ENCODE measurements at regions not wholly inside any gene's neighbourhood (a gene's known extent, or its start where the extent isn't known, plus 50 kb on each side); places are given as distances from the start of the nearest gene placed in this dataset.

DNA sequence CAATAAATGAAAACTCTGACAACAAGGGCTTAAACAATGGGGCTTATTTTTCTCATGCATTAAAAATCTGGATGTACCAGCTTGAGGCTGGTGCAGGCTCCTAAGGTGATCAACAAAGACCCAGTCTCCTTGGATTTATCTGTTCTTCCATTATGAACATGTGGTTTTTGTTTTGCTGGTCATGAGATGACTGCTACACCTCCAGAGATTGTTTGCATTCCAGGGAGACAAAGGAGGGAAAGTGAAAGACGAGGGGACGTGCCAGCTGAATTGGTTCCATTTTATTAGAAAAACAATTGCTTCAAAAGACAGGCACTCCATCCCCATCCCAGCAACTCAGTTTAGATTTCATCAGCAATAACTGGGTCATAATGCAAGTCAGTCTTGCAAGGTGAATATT is 90.9 kb upstream of the KCNK1 start:
- no peak for ATAC-seq
- H3K27ac Mint-ChIP-seq: no peak overlapping the region
- no peaks in the 10 kb centered on the region for H3K36me3 Mint-ChIP-seq
- H3K4me1 Mint-ChIP-seq: no peaks in the 10 kb centered on the region
- H3K27me3 Mint-ChIP-seq: no peaks in the 10 kb centered on the region
- peaks cover 9% of the 10 kb centered on the region for H3K9me3 Mint-ChIP-seq
- no peak overlapping the region for H3K4me3 Mint-ChIP-seq

DNA sequence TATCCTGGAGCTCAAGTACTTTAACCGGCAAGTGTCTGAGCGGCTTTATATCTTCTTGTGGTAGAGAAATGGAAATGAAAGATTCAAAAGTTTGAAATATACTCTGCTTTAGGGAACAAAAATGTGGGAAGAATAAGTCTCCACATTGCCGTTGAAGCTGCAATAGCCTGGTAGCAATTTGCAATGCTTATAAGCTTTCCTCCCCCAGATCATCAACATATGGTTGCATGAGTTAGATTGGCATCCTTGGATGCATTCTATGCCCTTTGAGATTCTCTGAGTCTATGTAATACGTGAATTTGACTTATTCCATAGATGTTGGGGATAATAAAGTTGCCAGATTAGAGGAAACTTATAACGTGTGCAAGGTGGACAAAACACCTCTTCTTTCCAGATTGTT is 86.1 kb upstream of the KCNK1 start:
- Mint-ChIP-seq H3K9me3 (peaks cover 5% of the 10 kb centered on the region), H3K27ac (no peak overlapping the region), H3K4me1 (no peaks in the 10 kb centered on the region), H3K36me3 (no peaks in the 10 kb centered on the region), H3K4me3 (no peak overlapping the region), H3K27me3 (no peaks in the 10 kb centered on the region)
- no peak for ATAC-seq

- no peak overlapping the region for H3K4me3 Mint-ChIP-seq
- no peak overlapping the region for H3K27ac Mint-ChIP-seq
- no peaks in the 10 kb centered on the region for H3K27me3 Mint-ChIP-seq
These were observed 83.1 kb upstream of the KCNK1 start for GRCh38 chr1:233530665-233531386.

GRCh38 chr1:233540816-233541215 is 73.1 kb upstream of the KCNK1 start:
- Mint-ChIP-seq H3K27me3 (no peaks in the 10 kb centered on the region), H3K9me3 (peaks cover 9% of the 10 kb centered on the region), H3K4me3 (no peak overlapping the region), H3K4me1 (no peaks in the 10 kb centered on the region), H3K27ac (no peak overlapping the region), H3K36me3 (no peaks in the 10 kb centered on the region)
- ATAC-seq: no peak

More at GRCh38 chr1:233530665-233531386, 83.1 kb upstream of the KCNK1 start:
- no peaks in the 10 kb centered on the region for H3K4me1 Mint-ChIP-seq
- ATAC-seq: no peak
- peaks cover 5% of the 10 kb centered on the region for H3K9me3 Mint-ChIP-seq
- no peaks in the 10 kb centered on the region for H3K36me3 Mint-ChIP-seq

GRCh38 chr1:233543338-233544255 is 70.3 kb upstream of the KCNK1 start:
- Mint-ChIP-seq H3K27me3 (no peaks in the 10 kb centered on the region), H3K4me3 (no peak overlapping the region), H3K36me3 (no peaks in the 10 kb centered on the region), H3K4me1 (no peaks in the 10 kb centered on the region), H3K27ac (no peak overlapping the region), H3K9me3 (peaks cover 12% of the 10 kb centered on the region)
- no peak for ATAC-seq

DNA sequence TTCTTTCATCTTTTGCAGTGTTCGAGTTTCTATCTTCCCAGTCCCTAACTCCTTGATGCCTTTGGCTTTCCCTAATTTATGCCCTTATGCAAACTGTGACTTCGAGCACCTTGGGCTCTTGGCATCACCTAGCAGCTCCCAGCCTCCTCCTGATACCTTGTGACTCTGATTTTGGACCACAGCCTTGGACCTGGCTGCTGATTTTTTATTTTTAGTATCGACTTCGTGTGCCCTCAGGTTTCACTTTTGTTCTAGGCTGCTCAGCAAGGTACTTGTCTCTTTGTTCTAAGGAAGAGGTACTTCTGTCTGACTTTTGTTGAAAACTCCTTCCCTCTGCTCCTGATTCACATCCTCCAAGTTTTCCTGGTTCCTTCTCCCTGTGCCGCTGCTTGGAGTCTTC is 69.6 kb upstream of the KCNK1 start:
- H3K36me3 Mint-ChIP-seq: no peaks in the 10 kb centered on the region
- peaks cover 12% of the 10 kb centered on the region for H3K9me3 Mint-ChIP-seq
- H3K27me3 Mint-ChIP-seq: no peaks in the 10 kb centered on the region
- H3K4me3 Mint-ChIP-seq: no peak overlapping the region
- H3K4me1 Mint-ChIP-seq: no peaks in the 10 kb centered on the region
- no peak overlapping the region for H3K27ac Mint-ChIP-seq
- ATAC-seq: no peak

DNA sequence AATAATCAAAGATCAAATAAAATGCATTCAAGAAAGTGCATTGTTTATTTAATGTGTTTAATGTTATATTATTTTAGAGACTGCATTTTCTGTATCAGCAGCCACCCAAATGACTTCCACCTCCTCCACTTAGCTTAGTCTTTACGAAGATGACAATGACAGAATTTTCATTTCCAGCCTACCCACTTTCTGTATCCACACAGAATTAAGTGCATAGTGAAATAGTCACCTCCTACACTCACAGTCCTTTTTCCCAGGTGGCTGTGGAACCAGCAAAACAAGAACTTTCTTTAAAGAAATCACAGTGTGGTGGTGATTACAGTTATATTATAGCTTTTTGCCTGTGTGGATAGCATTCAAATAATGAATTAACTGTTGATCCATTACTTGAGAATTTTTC is 66.2 kb upstream of the KCNK1 start:
- Mint-ChIP-seq H3K27ac (no peak overlapping the region), H3K4me3 (no peak overlapping the region), H3K9me3 (peaks cover 3% of the 10 kb centered on the region), H3K36me3 (no peaks in the 10 kb centered on the region), H3K27me3 (no peaks in the 10 kb centered on the region), H3K4me1 (no peaks in the 10 kb centered on the region)
- ATAC-seq: no peak

GRCh38 chr1:233549404-233549803 is 64.5 kb upstream of the KCNK1 start:
- Mint-ChIP-seq H3K4me1 (no peaks in the 10 kb centered on the region), H3K9me3 (peaks cover 3% of the 10 kb centered on the region), H3K4me3 (no peak overlapping the region), H3K27ac (no peak overlapping the region), H3K36me3 (no peaks in the 10 kb centered on the region), H3K27me3 (no peaks in the 10 kb centered on the region)
- ATAC-seq: no peak

DNA sequence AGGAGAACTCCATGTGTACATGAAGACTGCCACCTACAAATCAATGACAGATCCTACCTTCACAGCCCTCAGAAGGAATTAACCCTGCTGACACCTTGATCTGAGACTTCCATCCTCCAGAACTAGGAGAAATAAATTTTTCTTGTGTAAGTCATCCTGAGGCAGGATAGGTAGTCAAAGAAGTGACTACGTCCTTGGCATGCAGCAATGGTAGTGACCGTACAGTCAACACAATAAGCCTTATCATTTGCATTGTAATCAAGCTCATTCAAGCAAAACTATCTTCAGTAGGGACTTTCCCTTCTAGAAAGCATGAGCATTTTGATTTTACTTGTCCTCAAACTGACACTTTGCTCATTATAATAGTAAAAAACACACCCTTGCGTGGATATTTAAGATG is 64.0 kb upstream of the KCNK1 start:
- no peaks in the 10 kb centered on the region for H3K36me3 Mint-ChIP-seq
- no peak overlapping the region for H3K4me3 Mint-ChIP-seq
- ATAC-seq: no peak
- peaks cover 3% of the 10 kb centered on the region for H3K9me3 Mint-ChIP-seq
- no peaks in the 10 kb centered on the region for H3K27me3 Mint-ChIP-seq
- no peak overlapping the region for H3K27ac Mint-ChIP-seq
- H3K4me1 Mint-ChIP-seq: no peaks in the 10 kb centered on the region

DNA sequence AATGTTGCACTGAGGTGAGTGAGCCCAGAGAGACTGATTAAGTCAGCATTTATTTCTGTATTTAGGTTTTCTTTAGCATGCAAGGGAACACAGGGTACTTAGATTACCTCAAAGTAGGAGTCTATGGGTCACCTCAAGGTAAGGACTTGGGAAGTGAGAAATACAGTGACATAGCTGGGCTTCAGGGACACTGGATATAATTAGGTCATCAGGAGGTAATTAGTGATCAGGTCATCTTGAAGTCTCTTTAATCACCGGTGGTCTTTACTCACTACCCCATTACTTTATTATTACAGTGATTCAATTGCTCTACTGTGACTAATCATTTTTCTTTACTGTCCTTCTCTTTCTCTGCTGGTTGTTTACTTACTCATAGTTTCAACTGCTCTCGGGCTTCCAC is 59.9 kb upstream of the KCNK1 start:
- Mint-ChIP-seq H3K27ac (no peak overlapping the region), H3K36me3 (no peaks in the 10 kb centered on the region), H3K4me1 (no peaks in the 10 kb centered on the region), H3K27me3 (no peaks in the 10 kb centered on the region), H3K4me3 (no peak overlapping the region), H3K9me3 (no peaks in the 10 kb centered on the region)
- no peak for ATAC-seq

GRCh38 chr1:233561708-233562426 is 52.0 kb upstream of the KCNK1 start:
- Mint-ChIP-seq H3K4me3 (no peak overlapping the region), H3K27me3 (no peaks in the 10 kb centered on the region), H3K36me3 (no peaks in the 10 kb centered on the region), H3K4me1 (no peaks in the 10 kb centered on the region), H3K27ac (no peak overlapping the region), H3K9me3 (peaks cover 17% of the 10 kb centered on the region)
- ATAC-seq: no peak

Data from stimulated activated memory B cell treated with anti-CD40 and anti-IgM and Interleukin-4, amounts not matched to agents 10 μg/mL and 1 μg/mL and 100 μg/mL, for 72 hours (primary cell).